SK-N-SH (cell line): ENCODE measurements at regions not wholly inside any gene's neighbourhood (a gene's known extent, or its start where the extent isn't known, plus 50 kb on each side); places are given as distances from the start of the nearest gene placed in this dataset.

Source experiments
- CTCF ChIA-PET: fragments of 300-600, 350-600 bp; formaldehyde crosslinking; extraction: SDS; loops from one replicate; lab custom pipeline; 2021; lab: Yijun Ruan, JAX
- POLR2A ChIA-PET: fragments of 350-600 bp; sonication (Branson Sonifier 250); formaldehyde crosslinking; extraction: SDS; loops from one replicate; lab custom pipeline; 2020; ENCODE audit warnings: antibody characterized with exemption, inconsistent platforms; lab: Yijun Ruan, JAX
- DNase-seq: peaks from one replicate; pipeline ENCODE4 v3.0.0; 2012
- H2AFZ ChIP-seq: fragments of 200-600 bp; sonication (generic); 2 replicates; pipeline ENCODE4 v1.8.1; 2016; ENCODE audit warnings: antibody characterized with exemption, mild to moderate bottlenecking, low read depth
- H3F3A ChIP-seq: fragments of 200-600 bp; sonication (generic); replicated peaks from 2 replicates; pipeline ENCODE3; 2016; ENCODE audit warnings: antibody characterized with exemption, mild to moderate bottlenecking; ENCODE audit not compliant: insufficient read depth
- H3K27ac ChIP-seq, 2 experiments: fragments of 200-500 bp in 1 of 2; fragments of 200-600 bp in 1 of 2; sonication (Bioruptor generic) in 1 of 2; sonication (generic), shearing (Covaris generic) in 1 of 2; 2 replicates each; pipeline versions ENCODE4 v1.5.1 to v1.6.1; 2014 to 2016; ENCODE audit warnings: low read depth in 2 of 2, inconsistent platforms in 1 of 2, low read length in 1 of 2, mild to moderate bottlenecking in 1 of 2, mixed read lengths in 1 of 2
- H3K27me3 ChIP-seq: fragments of 200-600 bp; sonication (generic), shearing (Covaris generic); 2 replicates; pipeline ENCODE4 v1.6.1; 2016; ENCODE audit warnings: mixed run types; ENCODE audit not compliant: insufficient read depth
- H3K36me3 ChIP-seq, 2 experiments: fragments of 200-500 bp in 1 of 2; fragments of 200-600 bp in 1 of 2; sonication (Bioruptor generic) in 1 of 2; sonication (generic) in 1 of 2; replicated peaks in 1 of 2; 2 replicates each; pipeline versions ENCODE3 to v1.5.1; 2014 to 2016; ENCODE audit warnings: low read length in 1 of 2, mild to moderate bottlenecking in 1 of 2; ENCODE audit not compliant: insufficient read depth in 2 of 2, control insufficient read depth in 1 of 2
- H3K4me1 ChIP-seq, 2 experiments: fragments of 200-500 bp in 1 of 2; fragments of 200-600 bp in 1 of 2; sonication (Bioruptor generic) in 1 of 2; sonication (generic), shearing (Covaris generic) in 1 of 2; 2 replicates each; pipeline versions ENCODE4 v1.5.1 to v1.6.1; 2014 to 2016; ENCODE audit warnings: low read depth in 1 of 2, low read length in 1 of 2, mixed run types in 1 of 2; ENCODE audit not compliant: insufficient read depth in 2 of 2, control insufficient read depth in 1 of 2
- H3K4me2 ChIP-seq: fragments of 200-600 bp; sonication (generic), shearing (Covaris generic); 2 replicates; pipeline ENCODE4 v1.6.1; 2017; ENCODE audit warnings: mixed run types
- H3K4me3 ChIP-seq, 2 experiments: fragments of 200-500 bp in 1 of 2; fragments of 200-600 bp in 1 of 2; sonication (Bioruptor generic) in 1 of 2; sonication (generic), shearing (Covaris generic) in 1 of 2; 2 replicates each; pipeline versions ENCODE4 v1.5.1 to v1.8.1; 2014 to 2016; ENCODE audit warnings: low read depth in 2 of 2, inconsistent platforms in 1 of 2, low read length in 1 of 2, mild to moderate bottlenecking in 1 of 2, mixed read lengths in 1 of 2, moderate library complexity in 1 of 2
- H3K79me2 ChIP-seq: fragments of 200-600 bp; sonication (generic); 2 replicates; pipeline ENCODE4 v1.8.1; 2017; ENCODE audit warnings: mild to moderate bottlenecking; ENCODE audit not compliant: insufficient read depth
- H3K9ac ChIP-seq: fragments of 200-600 bp; sonication (generic); 2 replicates; pipeline ENCODE4 v1.6.1; 2017; ENCODE audit warnings: mixed run types
- H3K9me2 ChIP-seq: fragments of 200-600 bp; sonication (generic); 2 replicates; pipeline ENCODE4 v1.6.1; 2017; ENCODE audit warnings: mixed run types
- H3K9me3 ChIP-seq: fragments of 200-600 bp; sonication (generic); 2 replicates; pipeline ENCODE4 v1.6.1; 2017; ENCODE audit warnings: mixed run types, mild to moderate bottlenecking, moderate library complexity
- H4K20me1 ChIP-seq: fragments of 200-600 bp; sonication (generic); 2 replicates; pipeline ENCODE4 v1.6.1; 2017; ENCODE audit warnings: mild to moderate bottlenecking, mixed run types; ENCODE audit not compliant: insufficient read depth
- CTCF ChIP-seq: fragments of 200-600 bp; sonication (generic); IDR thresholded peaks from 2 replicates; pipeline ENCODE4 v1.6.1; 2017; ENCODE audit warnings: antibody characterized with exemption, mild to moderate bottlenecking, moderate library complexity
- FOXJ3 ChIP-seq: sonication (generic); formaldehyde crosslinking; IDR thresholded peaks from 2 replicates; pipeline ENCODE4 v1.5.1; 2020; ENCODE audit warnings: mild to moderate bottlenecking, missing genetic modification reagents
- FOXM1 ChIP-seq: IDR thresholded peaks from 2 replicates; pipeline ENCODE4 v1.4.0; 2012; ENCODE audit warnings: low read depth, mild to moderate bottlenecking
- IRF3 ChIP-seq: fragments of 150-350 bp; IDR thresholded peaks from 2 replicates; pipeline ENCODE4 v1.6.1; 2016; ENCODE audit warnings: mild to moderate bottlenecking, low read depth, low read length
- MEF2A ChIP-seq: IDR thresholded peaks from 2 replicates; pipeline ENCODE4 v1.4.0; 2012; ENCODE audit warnings: low read depth, borderline replicate concordance
- MXI1 ChIP-seq: IDR thresholded peaks from 2 replicates; pipeline ENCODE4 v1.6.1; 2012; ENCODE audit warnings: mild to moderate bottlenecking, low read depth, low read length, improper control_type of control experiment
- REST ChIP-seq: IDR thresholded peaks from 2 replicates; pipeline ENCODE4 v1.6.1; 2012; ENCODE audit warnings: mild to moderate bottlenecking, low read depth, low read length, moderate library complexity
- SIN3A ChIP-seq: IDR thresholded peaks from 2 replicates; pipeline ENCODE4 v1.6.1; 2012; ENCODE audit warnings: low read depth, mild to moderate bottlenecking, low read length, moderate library complexity, borderline replicate concordance
- TAF1 ChIP-seq: IDR thresholded peaks from 2 replicates; pipeline ENCODE4 v1.6.1; 2012; ENCODE audit warnings: low read depth, mild to moderate bottlenecking, low read length, moderate library complexity, borderline replicate concordance
- TCF12 ChIP-seq: IDR thresholded peaks from 2 replicates; pipeline ENCODE4 v1.4.0; 2012
- WGBS: methylation state at CpG from one replicate; pipeline ENCODE4 v1.1.6; 2017; ENCODE audit warnings: low lambda C conversion rate; 5-methylcytosine and 5-hydroxymethylcytosine counted together

- TF ChIP-seq FOXJ3 (CRISPR knock-in tag) (no peak), MEF2A (no peak), REST (no peak), IRF3 (no peak), FOXM1 (no peak), MXI1 (no peak), CTCF (no peak), SIN3A (no peak), TAF1 (no peak), TCF12 (no peak)
- Histone ChIP-seq H3K9me2 (no peaks in the 10 kb centered on the region), H3K9me3 (no peaks in the 10 kb centered on the region), H3F3A (no peaks in the 10 kb centered on the region), H3K27me3 (no peaks in the 10 kb centered on the region), H3K4me2 (no peak overlapping the region), H4K20me1 (no peaks in the 10 kb centered on the region), H3K4me1 (no peaks in the 10 kb centered on the region), H2AFZ (no peak overlapping the region), H3K36me3 (no peaks in the 10 kb centered on the region), H3K9ac (no peak overlapping the region), H3K27ac (no peak overlapping the region), H3K4me3 (no peak overlapping the region), H3K79me2 (no peaks in the 10 kb centered on the region)
- 22% methylated on average over 10 of the region's 10 CpGs for WGBS
- DNase-seq: no peak
- POLR2A ChIA-PET: no interaction called here
- CTCF ChIA-PET: no interaction called here
Observed at GRCh38 chr16:26930786-26931581, 135.7 kb upstream of the C16orf82 start.
